Psoas muscle (tissue), 7 donors: ENCODE measurements at regions not wholly inside any gene's neighbourhood (a gene's known extent, or its start where the extent isn't known, plus 50 kb on each side); places are given as distances from the start of the nearest gene placed in this dataset.

Experiments used
- ATAC-seq, 4 donors: fragments of 200-7000 bp; cut with Tn5 transposase; one replicate each; pipeline ENCODE4 v1.9.1; 2020; ENCODE audit warnings: moderate library complexity in 3 of 4, mild to moderate bottlenecking in 2 of 4
- DNase-seq, 2 donors: peaks; one replicate each; pipeline ENCODE4 v3.0.0-alpha.2; 2020
- H3K27ac ChIP-seq: fragments of 200-600 bp; one replicate; pipeline ENCODE4 v1.8.0; 2022
- H3K27me3 ChIP-seq, 3 donors: fragments of 200-600 bp in 1 of 3; one replicate each; pipeline versions ENCODE4 v1.6.1 to v1.8.0; 2013 to 2022; ENCODE audit warnings: low read length in 2 of 3, mild to moderate bottlenecking in 2 of 3, moderate library complexity in 1 of 3; ENCODE audit not compliant: insufficient read depth in 3 of 3
- H3K36me3 ChIP-seq, 2 donors: fragments of 200-600 bp in 1 of 2; one replicate each; pipeline versions ENCODE4 v1.6.1 to v1.8.0; 2013 to 2022; ENCODE audit warnings: low read depth in 1 of 2, mild to moderate bottlenecking in 1 of 2, moderate library complexity in 1 of 2; ENCODE audit not compliant: insufficient read depth in 1 of 2
- H3K4me1 ChIP-seq: fragments of 200-600 bp; one replicate; pipeline ENCODE4 v1.8.0; 2022
- H3K4me3 ChIP-seq: fragments of 200-600 bp; one replicate; pipeline ENCODE4 v1.8.0; 2022; ENCODE audit warnings: mild to moderate bottlenecking
- H3K9me3 ChIP-seq: fragments of 200-600 bp; one replicate; pipeline ENCODE4 v1.8.0; 2022
- WGBS, 3 donors: extraction: QIAGEN DNeasy Blood & Tissue Kit; methylation state at CpG; one replicate each; pipeline versions ENCODE4 v1.1.6 to v1.1.7; 2013; 5-methylcytosine and 5-hydroxymethylcytosine counted together
- intact Hi-C, 2 donors: fragments of 100-400 bp; cut with DNase I; formaldehyde crosslinking; loops; one replicate each; pipeline versions ENCODE4 v1.11.0 to v1.14.2; 2022
- TF ChIP-seq, protein P1 (sequence below): fragments of 200-600 bp; IDR thresholded peaks from one replicate; pipeline ENCODE4 v1.8.0; 2022; ENCODE audit warnings: antibody characterized with exemption
- donor health status: healthy with polysubstance abuse.
- donor health status: DM: no; HTN: no; CAD: no; lungs with moderate emphysema.
- donor health status: Bipolar disorder and iron deficiency.
- donor health status: healthy.
- donor health status: DM: yes; HTN: yes; CAD: no.
- donor health status: DM: no; HTN: no; CAD: no.
- donor health status: DM: yes; HTN: yes; CAD: no.

DNA sequence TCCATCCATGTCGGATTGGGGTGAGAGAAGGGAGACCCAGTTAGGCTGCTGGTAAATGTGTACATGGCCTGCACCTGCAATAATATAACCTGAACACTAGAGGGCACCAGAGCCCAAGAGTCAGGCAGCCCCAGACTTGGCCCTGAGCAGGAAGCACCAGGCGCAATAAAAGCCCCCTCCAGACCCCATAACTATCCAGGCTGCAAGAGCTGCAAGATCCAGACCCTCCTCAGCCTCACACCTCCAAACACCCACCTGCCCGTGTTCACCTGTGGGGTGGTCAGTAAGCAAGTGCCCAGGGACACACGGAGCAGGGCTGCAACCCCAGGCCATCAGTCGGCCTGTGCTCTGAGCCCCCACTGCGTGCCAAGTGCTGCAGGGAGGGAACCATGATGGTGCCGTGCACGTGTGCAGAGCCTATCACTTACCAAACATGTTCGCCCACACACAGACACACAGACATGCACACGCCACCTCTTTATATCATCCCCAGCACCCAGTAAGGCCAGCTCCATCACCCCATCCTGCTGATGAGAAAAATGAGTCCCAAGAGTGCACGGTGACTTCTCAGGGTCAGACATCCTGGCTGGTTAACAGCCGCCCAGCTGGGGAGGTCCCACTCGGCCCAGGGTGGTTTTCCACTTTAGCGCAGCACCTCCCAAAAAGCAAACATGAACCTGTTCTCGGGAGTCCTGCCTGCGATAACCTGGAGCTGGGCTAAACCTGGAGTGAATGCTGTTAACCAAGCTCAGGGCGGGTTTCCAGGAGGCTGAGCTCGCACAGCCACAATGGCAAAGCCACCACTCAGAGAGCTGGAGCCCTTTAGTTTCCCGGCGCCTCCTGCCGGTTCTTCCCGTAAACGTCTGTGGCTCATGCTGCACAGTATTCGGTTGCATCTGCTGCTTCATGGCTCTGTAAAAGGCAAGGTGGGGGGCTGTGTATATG, 439.8 kb downstream of the SOX9 start:
- no peak for DNase-seq
- ATAC-seq = no peak
- WGBS, 3 donors = 60 to 71% (median 66%) methylated on average over 24 of the region's 24 CpGs

DNA sequence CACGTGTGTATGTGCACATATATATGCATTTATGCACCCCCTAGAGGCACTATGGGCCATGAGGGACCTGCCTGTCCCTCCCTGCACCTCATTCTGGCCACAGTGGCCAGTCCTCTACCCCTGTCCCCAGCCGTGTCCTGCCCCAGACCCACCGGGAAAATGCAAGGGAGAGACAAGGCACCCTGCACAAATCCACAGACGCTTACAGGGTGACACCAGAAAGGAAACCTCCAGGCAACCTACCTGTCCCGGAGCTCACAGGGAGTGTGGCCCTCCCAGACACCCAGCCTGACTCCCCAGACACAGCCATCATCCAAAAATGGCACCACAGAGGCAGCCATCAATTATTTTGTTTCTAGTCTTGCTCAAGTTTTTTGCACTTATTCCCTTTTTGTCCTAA, 440.4 kb downstream of the SOX9 start:
- intact Hi-C loops = loop anchor here in 1 of 2 donors (10.0 kb wide), 1 partner anchor 594 kb away; no protein-coding TSS in a partner anchor
- WGBS, 3 donors = 64 to 80% (median 71%) methylated on average over 5 of the region's 5 CpGs
- DNase-seq (no peak), ATAC-seq (no peak)
- H3K9me3 ChIP-seq = no peaks in the 10 kb centered on the region
- peaks cover 0 to 3% (median 2%) of the 10 kb centered on the region in 3 donors for H3K27me3 ChIP-seq
- H3K36me3 ChIP-seq = no peaks in the 10 kb centered on the region
- TF ChIP-seq, protein P1, sequence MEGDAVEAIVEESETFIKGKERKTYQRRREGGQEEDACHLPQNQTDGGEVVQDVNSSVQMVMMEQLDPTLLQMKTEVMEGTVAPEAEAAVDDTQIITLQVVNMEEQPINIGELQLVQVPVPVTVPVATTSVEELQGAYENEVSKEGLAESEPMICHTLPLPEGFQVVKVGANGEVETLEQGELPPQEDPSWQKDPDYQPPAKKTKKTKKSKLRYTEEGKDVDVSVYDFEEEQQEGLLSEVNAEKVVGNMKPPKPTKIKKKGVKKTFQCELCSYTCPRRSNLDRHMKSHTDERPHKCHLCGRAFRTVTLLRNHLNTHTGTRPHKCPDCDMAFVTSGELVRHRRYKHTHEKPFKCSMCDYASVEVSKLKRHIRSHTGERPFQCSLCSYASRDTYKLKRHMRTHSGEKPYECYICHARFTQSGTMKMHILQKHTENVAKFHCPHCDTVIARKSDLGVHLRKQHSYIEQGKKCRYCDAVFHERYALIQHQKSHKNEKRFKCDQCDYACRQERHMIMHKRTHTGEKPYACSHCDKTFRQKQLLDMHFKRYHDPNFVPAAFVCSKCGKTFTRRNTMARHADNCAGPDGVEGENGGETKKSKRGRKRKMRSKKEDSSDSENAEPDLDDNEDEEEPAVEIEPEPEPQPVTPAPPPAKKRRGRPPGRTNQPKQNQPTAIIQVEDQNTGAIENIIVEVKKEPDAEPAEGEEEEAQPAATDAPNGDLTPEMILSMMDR = no peak
- H3K4me3 ChIP-seq = no peak overlapping the region
- no peaks in the 10 kb centered on the region for H3K4me1 ChIP-seq
- no peak overlapping the region for H3K27ac ChIP-seq

More for the DNA sequence above, 439.8 kb downstream of the SOX9 start:
- no peaks in the 10 kb centered on the region for H3K9me3 ChIP-seq
- H3K27ac ChIP-seq = no peak overlapping the region
- H3K36me3 ChIP-seq = no peaks in the 10 kb centered on the region
- H3K4me1 ChIP-seq = no peaks in the 10 kb centered on the region
- intact Hi-C loops = loop anchor here in 1 of 2 donors (10.0 kb wide), 1 partner anchor 594 kb away; no protein-coding TSS in a partner anchor
- H3K27me3 ChIP-seq = peaks cover 0 to 2% (median 0%) of the 10 kb centered on the region in 3 donors
- TF ChIP-seq, protein P1 = peak; percentile 57
- no peak overlapping the region for H3K4me3 ChIP-seq

DNA sequence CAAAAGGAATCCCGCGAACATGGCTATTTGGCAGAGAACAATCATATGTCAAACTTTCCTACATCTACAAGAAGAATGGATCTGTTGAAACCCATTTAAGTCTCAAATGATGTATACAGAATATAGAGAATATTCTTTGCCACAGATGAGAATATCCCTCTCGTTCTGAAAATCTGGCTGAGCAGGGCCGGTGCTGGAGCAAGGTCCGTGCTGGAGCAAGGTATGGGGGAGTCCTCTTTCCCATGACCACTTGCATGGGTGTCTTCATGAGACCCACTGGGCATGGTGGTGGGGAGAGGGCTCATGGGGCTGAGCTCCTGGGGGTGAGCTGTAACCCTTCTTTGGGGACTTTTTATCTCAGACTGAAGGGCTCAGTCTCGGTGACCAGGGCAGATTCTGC, 440.9 kb downstream of the SOX9 start:
- TF ChIP-seq, protein P1 = no peak
- Histone ChIP-seq H3K27ac (no peak overlapping the region), H3K27me3 (peaks cover 0 to 3% (median 2%) of the 10 kb centered on the region in 3 donors), H3K9me3 (no peaks in the 10 kb centered on the region), H3K4me1 (no peaks in the 10 kb centered on the region), H3K4me3 (no peak overlapping the region), H3K36me3 (no peaks in the 10 kb centered on the region)
- 78 to 89% (median 87%) methylated on average over 6 of the region's 6 CpGs for WGBS, 3 donors
- ATAC-seq (no peak), DNase-seq (no peak)
- intact Hi-C loops = loop anchor here in 1 of 2 donors (10.0 kb wide), 1 partner anchor 593 kb away; no protein-coding TSS in a partner anchor

DNA sequence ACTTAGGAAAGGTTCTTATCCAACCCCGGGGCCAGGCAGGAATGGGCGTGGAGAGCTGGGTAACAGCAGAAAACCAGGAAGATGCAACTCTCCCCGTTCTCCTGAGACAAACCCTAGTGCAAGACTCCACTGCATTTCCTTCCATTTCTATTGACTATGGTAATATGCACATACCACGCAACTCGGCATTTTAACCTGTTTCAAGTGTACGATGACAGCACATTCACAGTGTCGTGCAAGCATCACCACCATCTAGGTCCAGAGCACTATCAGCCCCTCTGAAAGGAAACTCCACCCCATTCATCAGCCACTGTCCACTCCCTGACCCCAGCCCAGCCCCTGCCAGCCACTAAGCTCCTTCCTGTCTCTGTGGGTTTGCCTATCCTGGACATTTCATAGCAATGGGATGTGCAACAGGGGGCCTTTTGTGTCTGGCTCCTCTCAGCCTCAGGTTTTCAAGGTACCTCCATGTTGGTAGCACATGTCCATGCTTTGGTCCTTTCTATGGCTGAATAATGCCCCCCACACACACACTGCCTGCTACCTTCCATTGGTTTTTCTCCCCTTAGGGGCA, 441.9 kb downstream of the SOX9 start:
- Histone ChIP-seq H3K27me3 (peaks cover 0 to 3% (median 0%) of the 10 kb centered on the region in 3 donors), H3K9me3 (no peaks in the 10 kb centered on the region), H3K27ac (no peak overlapping the region), H3K4me1 (no peaks in the 10 kb centered on the region), H3K36me3 (no peaks in the 10 kb centered on the region), H3K4me3 (no peak overlapping the region)
- TF ChIP-seq, protein P1 = no peak
- no peak for ATAC-seq
- intact Hi-C loops = loop anchor here in 1 of 2 donors (10.0 kb wide), 1 partner anchor 592 kb away; no protein-coding TSS in a partner anchor
- WGBS, 3 donors = 70 to 75% (median 74%) methylated on average over 7 of the region's 7 CpGs
- no peak for DNase-seq
